H1 (cell line): ENCODE measurements at regions not wholly inside any gene's neighbourhood (a gene's known extent, or its start where the extent isn't known, plus 50 kb on each side); places are given as distances from the start of the nearest gene placed in this dataset.

ENCODE experiments used
- CBX5 ChIP-seq: fragments of 300-800, 300-1000 bp; sonication (generic); IDR thresholded peaks from 2 replicates; pipeline ENCODE4 v1.7.1; 2016; ENCODE audit warnings: antibody characterized with exemption, low read length, low read depth
- CBX8 ChIP-seq: fragments of 300-800, 300-1000 bp; sonication (generic); IDR thresholded peaks from 2 replicates; pipeline ENCODE4 v1.7.1; 2016; ENCODE audit warnings: low read depth, low read length, borderline replicate concordance
- RXRA ChIP-seq: IDR thresholded peaks from 2 replicates; pipeline ENCODE4 v1.6.1; 2011; ENCODE audit warnings: low read depth, mild to moderate bottlenecking, low read length, moderate library complexity; ENCODE audit not compliant: insufficient read depth
- SIX5 ChIP-seq: IDR thresholded peaks from 2 replicates; pipeline ENCODE4 v1.6.1; 2011; ENCODE audit warnings: mild to moderate bottlenecking, low read depth, low read length
- ZNF274 ChIP-seq: IDR thresholded peaks from 2 replicates; pipeline ENCODE4 v1.7.0; 2012; ENCODE audit warnings: low read length, borderline replicate concordance; ENCODE audit errors: extremely low read depth
- TF ChIP-seq, protein P1 (sequence below): IDR thresholded peaks from 2 replicates; pipeline ENCODE4 v1.6.1; 2012; ENCODE audit warnings: low read length, inconsistent platforms

- TF ChIP-seq, protein P1, sequence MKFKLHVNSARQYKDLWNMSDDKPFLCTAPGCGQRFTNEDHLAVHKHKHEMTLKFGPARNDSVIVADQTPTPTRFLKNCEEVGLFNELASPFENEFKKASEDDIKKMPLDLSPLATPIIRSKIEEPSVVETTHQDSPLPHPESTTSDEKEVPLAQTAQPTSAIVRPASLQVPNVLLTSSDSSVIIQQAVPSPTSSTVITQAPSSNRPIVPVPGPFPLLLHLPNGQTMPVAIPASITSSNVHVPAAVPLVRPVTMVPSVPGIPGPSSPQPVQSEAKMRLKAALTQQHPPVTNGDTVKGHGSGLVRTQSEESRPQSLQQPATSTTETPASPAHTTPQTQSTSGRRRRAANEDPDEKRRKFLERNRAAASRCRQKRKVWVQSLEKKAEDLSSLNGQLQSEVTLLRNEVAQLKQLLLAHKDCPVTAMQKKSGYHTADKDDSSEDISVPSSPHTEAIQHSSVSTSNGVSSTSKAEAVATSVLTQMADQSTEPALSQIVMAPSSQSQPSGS, result no peak
- no peak for TF ChIP-seq CBX5
- TF ChIP-seq CBX8, result no peak
- TF ChIP-seq RXRA, result no peak
- TF ChIP-seq ZNF274, result no peak
- TF ChIP-seq SIX5, result no peak
Measured at GRCh38 chr5:111595425-111595824, 83.1 kb upstream of the STARD4 start (continued).
